HG03342 (cell line): ENCODE measurements at regions not wholly inside any gene's neighbourhood (a gene's known extent, or its start where the extent isn't known, plus 50 kb on each side); places are given as distances from the start of the nearest gene placed in this dataset.
A peak's percentile ranks its signal among the peaks of the same experiment; 100 is the strongest.
"Not testable (repeated sequence)": the region's sequence is repeated elsewhere in the genome, so short reads cannot be mapped to it uniquely, and the experiment has no call there.

ENCODE experiments used
- ATAC-seq: cut with Tn5 transposase; IDR thresholded peaks from one replicate; pipeline ENCODE4 v1.9.1; 2021; ENCODE audit warnings: mild to moderate bottlenecking, moderate library complexity; ENCODE audit not compliant: unreplicated experiment

DNA sequence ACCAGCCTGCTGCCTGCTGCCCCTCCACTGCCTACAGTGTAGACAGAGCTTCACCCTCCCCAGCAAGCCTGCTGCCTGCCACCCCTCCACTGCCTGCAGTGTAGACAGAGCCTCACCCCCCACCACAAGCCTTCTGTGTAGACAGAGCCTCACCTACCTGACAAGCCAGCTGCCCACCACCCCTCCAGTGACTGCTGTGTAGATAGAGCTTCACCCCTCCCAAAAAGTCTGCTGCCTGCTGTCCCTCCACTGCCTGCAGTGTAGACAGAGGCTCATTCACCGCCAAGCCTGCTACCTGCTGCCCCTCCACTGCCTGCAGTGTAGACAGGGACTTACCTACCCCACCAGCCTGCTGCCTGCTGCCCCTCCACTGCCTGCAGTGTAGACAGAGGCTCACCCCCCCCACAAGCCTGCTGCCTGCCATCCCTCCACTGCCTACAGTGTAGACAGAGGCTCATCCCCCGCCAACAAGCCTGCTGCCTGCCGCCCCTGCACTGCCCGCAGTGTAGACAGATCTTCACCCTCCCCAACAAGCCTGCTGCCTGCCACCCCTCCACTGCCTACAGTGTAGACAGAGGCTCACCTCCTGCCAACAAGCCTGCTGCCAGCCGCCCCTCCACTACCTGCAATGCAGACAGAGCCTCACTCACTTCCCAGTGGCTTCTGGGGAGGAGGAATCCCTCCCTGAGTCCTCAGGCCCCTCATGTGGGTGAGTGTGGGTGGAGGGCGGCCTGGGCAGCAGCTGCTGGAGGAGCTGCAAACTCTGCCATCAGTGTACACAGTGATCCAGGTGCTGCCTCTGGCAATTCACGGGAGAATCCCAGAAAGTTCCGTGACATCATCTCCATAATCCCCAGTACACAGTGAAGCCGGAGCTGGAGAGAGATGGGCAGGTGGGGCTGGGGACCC lies 140.9 kb downstream of the DLL1 start:
- no peak for ATAC-seq

DNA sequence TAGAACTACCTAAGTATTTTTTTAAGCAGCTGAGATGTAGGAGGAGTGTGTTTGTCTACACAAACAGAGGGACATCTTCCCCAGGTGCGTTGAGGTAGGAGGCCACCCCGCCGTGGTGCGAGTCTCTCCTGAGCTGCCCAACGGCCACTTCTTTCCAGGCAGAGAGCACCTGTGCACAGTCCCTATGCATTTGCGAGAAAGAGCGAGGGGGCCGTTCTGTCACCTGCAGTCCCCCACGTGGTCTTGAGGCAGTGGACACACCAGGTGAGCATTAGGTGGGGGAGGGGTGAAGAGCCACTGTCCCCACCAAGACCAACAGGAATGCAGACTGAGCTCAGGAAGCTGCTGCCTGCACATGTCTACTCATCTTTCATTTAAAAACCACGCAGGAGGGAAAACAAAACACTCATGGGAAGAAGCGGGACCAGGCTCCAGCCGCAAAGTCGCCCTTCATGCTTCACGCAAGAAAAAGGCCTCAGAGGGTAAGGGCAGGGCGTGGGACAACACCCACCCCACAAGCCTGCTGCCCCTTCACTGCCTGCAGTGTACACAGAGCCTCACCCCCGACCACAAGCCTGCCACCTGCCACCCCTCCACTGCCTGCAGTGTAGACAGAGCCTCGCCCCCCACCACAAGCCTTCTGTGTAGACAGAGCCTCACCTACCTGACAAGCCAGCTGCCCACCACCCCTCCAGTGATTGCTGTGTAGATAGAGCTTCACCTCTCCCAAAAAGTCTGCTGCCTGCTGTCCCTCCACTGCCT lies 142.0 kb downstream of the DLL1 start:
- no peak for ATAC-seq

DNA sequence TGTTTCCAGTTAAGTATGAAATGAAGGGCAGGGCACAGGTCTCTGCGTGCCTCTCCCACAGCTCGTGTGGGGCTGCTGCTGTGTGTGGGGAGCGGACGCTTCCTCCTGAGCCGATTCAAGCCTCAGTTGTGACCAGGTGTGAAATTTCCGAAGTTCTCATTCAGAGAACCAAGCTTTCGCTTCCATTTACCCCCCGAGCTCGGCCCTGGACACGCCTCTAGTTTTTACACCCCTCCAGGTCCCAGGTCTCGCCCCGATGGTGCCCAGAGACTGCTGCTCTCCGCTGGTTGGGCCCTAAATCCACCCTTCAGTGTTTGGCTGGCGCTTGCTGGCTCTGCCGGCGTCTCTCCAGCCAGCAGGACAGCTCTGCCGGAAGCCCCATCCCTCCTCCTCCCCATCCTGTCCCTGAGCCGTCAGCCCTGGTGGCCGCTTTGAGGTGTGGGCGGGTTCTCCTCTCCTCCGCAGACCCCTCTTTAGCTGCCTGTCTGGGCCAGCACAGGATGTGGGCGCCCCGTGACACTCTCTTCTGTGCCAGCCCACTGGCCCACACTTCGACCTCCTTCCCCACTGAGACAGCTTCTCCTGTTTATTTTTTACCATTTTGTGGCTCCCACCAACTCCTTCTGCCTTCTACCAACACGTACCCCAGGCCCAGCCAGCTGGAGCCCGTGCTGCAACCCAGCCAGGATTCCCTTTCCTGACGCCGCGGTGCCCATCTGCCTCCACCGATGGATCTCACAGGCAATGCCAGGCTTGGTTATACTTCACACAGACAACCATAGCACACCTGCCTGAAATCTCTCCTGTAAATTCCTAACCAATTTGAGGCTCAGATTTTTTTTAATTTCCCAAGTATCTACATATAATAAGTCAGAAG lies 142.8 kb downstream of the DLL1 start:
- ATAC-seq, result peak; percentile 43

DNA sequence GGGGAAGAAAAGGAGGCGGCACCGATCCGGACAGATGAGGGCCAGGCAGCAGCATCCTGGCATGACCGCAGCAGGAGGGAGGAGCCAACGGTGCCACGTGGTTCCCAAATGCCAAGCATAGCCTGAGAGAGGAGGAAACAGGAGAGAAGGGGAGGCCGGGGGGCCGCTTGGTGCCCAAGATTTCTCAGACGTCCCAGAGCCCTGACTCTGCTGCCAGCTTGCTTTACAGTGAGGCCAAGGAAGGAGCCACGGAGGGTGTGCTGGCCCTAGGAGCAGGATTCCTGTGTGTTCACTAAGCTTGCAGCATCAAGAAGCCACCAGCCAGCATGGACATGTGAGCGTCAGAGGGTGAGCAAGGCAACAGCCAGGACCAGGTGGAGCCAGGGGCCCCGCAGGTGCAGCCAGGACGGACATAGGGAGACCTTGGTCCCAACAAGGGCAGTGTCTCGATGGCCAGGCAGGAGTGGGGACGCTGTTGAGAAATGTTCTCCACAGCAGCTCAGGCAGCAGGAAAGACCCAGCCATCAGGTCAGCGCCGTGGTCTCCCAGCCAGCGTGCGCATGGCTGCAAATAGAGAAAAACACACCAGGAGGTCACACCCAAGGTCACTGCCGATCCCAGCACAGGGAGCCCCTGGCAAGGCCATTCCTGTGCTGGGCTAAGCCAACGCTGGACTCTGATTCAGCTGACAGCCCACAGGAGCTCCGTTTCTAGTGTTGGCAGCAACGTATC lies 143.7 kb downstream of the DLL1 start:
- peak; percentile 13 for ATAC-seq

DNA sequence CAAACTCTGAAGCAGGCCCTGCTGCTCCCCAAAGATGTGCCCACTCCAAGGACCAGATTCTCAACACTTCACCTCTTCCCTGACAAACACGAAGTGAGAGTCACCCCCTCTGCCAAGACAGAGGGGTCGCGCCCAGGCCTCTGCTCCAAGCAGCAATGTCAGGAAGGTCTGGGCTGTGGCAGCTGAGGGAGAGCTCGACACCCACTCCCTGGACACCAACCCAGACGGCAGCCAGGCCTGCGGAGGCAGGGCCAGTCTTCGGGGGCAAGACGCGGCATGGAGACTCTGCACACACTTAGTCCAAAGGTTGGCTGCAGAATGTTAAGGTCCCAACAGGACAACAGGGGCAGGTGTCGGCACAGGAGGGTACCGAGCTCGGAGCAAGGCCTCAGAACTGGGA lies 144.2 kb downstream of the DLL1 start:
- ATAC-seq, result no peak

DNA sequence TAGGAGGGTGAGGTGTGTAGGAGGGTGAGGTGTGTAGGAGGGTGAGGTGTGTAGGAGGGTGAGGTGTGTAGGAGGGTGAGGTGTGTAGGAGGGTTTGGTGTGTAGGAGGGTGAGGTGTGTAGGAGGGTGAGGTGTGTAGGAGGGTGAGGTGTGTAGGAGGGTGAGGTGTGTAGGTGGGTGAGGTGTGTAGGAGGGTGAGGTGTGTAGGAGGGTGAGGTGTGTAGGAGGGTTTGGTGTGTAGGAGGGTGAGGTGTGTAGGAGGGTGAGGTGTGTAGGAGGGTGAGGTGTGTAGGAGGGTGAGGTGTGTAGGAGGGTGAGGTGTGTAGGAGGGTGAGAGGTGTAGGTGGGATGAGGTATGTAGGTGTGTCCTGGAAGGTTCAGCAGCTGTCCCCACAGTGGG lies 144.7 kb downstream of the DLL1 start:
- not testable (repeated sequence) for ATAC-seq

DNA sequence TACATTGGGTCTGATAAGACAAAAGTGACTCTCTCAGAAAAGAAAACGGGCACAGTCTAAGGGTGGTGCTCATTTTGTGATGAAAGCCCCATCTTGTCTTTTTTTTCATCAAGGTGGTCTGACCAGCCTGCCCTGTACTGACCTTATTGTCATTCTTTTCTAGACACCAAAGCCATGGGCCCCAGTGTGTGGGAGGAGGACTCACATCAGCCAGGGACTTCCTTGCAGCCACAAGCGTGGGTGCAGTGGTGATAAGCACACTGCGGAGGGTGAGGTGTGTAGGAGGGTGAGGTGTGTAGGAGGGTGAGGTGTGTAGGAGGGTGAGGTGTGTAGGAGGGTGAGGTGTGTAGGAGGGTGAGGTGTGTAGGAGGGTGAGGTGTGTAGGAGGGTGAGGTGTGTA lies 145.2 kb downstream of the DLL1 start:
- ATAC-seq, result not testable (repeated sequence)

DNA sequence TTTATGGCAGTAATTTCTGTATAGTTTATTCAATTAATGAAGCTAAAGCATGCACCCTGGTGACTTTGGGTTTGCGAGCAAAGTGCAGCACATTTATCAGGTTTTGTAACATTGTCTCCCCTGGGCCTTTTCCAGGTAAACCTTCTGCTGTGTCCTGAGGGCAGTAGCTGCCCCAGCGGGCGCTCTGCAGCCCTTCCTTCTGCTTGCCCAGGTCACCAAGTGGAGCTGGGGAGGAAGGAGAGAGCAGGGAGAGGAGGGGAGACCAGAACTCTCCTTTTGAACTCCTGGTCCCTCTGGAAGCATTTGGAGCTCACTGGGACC lies 145.6 kb downstream of the DLL1 start:
- ATAC-seq, result no peak

DNA sequence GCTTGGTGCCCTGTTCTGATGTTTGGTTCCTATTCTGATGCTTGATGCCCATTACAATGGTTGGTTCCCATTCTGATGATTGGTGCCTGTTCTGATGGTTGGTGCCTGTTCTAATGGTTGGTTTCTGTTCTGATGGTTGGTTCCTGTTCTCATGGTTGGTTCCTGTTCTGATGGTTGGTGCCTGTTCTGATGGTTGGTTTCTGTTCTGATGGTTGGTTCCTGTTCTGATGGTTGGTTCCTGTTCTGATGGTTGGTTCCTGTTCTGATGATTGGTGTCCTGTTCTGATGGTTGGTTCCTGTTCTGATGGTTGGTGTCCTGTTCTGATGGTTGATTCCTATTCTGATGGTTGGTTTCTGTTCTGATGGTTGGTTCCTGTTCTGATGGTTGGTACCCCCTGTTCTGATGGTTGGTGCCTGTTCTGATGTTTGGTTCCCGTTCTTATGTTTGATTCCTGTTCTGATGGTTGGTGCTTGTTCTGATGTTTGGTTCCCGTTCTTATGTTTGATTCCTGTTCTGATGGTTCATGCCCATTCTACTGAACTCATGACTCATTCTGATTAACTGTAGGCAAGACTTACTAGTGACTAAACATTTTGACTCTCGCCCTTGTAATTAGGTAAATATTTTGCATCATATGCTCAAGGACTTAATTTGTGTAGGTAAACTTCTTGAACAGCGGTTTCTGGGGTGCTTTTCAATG lies 146.2 kb downstream of the DLL1 start:
- no peak for ATAC-seq

DNA sequence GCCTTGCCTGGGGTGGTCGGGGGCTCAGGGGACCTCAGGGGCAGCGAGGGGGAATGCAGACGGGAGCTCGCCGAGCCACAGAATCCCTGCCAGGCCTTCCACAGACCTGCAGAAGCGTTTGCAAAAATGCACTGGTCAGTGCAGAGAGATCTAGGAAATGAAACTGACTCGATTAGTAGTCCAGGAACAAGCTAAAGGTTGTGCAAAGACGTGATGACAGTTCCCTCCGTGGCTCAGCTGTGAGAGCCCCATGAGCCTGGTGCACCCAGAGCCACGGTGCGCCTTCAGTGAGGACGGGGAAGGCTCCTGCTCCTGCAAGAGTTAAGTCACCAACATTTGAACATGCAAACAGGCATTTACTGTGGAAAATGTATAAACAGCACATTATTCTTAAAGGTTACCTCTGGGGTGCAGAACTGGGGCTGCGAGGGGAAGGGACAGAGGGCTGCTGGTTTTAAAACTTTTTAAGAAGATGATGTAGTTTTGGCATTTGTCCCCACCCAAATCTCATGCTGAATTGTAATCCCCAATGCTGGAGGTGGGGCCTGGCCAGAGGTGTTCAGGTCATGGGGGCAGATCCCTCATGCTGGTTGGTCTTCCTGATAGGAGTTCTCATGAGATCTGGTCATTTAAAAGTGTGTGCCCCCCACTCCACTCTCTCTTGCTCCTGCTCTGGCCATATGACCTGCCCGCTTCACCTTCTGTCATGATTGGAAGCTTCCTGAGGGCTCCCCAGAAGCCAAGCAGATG lies 147.3 kb downstream of the DLL1 start:
- ATAC-seq, result no peak

DNA sequence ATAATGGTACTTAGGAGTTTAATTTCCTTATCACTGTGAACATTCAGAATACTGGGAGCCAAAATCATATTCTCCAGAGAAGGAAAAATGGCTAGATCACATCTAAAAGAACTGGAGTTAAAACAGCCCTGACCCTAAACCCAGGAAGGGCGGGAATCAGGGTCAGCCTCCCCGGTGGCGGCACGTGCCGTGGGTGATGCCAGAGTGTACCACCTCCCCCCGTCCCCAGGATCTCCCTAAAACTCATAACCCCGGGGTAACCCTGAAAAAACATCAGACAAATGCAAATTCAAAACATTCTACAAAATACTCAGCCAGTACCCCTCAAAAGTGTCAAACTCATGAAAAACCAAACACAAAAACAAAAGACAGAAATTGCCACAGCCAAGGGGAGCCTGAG lies 148.3 kb downstream of the DLL1 start:
- no peak for ATAC-seq

DNA sequence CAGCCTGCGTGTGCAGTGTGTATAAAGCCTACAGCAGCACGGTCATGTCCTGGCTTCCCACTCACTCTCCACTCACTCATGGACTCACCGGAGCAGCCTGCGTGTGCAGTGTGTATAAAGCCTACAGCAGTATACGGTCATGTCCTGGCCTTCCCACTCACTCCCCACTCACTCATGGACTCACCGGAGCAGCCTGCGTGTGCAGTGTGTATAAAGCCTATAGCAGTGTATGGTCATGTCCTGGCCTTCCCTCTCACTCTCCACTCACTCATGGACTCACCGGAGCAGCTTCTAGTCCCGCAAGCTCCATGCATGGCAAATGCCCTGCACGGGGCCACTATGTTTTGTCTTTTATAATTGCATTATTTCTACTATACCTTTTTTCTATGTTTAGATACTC lies 149.8 kb downstream of the DLL1 start:
- ATAC-seq, result not testable (repeated sequence)

DNA sequence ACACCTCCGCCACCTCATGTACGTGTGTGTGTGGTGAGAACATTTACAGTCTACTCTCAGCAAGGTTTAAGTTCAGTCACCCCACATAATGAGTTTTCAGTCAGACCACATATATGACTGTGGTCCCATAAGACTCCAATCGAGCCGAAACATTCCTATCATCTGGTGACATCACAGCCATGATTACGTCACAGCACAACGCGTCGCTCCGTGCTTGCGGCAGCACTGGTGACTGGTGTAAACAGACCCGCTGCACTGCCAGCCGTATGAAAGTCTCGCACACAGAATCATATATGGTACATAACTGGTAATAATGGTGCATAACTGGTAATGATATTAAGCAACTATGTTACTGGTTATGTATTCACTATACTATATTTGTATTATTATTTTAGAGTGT lies 150.7 kb downstream of the DLL1 start:
- no peak for ATAC-seq

DNA sequence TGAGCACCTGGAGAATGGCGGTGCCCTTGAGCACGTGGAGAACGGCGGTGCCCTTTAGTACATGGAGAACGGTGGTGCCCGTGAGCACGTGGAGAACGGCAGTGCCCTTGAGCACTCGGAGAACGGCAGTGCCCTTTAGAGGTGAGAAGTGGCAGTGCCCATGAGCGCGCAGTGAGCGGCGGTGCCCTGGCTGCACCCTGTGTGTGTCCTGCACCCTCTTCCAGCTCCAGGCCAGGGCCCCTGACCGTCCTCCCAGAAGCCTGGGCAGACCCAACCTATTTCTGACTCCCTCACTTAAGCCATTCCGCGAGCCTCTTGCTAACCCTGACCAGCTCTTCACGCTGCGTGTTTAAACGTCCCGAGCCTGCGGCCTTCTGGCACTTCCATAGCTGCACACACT lies 151.3 kb downstream of the DLL1 start:
- no peak for ATAC-seq

DNA sequence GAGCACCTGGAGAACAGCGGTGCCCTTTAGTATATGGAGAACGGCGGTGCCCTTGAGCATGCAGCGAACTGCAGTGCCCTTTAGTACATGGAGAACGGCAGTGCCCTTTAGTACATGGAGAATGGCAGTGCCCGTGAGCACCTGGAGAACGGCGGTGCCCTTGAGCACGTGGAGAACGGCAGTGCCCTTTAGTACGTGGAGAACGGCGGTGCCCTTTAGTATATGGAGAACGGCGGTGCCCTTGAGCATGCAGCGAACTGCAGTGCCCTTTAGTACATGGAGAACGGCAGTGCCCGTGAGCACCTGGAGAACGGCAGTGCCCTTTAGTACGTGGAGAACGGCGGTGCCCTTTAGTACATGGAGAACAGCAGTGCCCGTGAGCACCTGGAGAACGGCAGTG lies 151.8 kb downstream of the DLL1 start:
- ATAC-seq, result not testable (repeated sequence)

DNA sequence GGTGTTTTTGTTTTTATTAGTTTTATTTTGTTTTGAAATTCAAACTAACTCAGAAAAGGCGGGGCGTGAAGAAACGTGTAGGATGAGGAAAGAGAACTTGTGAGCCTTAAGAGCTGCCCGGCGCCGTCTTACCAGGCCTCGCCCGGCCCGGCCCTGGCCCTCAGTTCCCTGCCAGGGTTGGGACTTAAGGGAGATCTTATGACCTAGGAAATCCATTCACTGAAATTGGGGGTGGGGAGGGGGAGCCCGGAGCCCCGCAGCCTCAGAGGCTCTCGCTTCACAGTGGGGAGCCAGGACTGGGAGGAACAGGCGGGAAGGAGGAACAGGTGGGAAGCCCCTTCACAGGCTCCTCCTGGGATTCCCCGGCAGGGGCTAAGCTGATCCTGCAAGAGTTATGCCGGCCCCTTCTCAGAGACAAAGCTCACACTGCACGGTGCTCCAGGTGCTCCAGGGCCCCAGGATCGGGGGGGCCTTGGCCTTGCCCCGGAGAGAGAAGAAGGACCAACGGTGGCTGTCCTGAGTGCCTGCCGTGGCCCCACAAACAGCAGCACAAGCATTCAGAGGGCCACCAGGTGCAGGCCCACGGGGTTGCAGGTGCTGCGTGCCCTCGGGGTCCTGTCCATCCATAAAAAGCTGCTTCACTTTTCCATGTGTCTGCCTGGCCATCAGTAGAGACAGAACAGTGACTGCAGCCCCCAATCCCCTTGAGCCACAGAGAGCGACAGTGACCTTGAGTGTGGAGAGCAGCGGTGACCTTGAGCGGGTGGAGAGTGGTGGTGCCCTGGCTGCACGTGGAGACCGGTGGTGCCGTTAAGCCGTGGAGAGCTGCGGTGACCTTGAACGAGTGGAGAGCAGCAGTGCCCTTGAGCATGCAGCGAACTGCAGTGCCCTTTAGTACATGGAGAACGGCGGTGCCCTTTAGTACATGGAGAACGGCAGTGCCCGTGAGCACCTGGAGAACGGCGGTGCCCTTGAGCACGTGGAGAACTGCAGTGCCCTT lies 152.7 kb downstream of the DLL1 start:
- ATAC-seq, result no peak

DNA sequence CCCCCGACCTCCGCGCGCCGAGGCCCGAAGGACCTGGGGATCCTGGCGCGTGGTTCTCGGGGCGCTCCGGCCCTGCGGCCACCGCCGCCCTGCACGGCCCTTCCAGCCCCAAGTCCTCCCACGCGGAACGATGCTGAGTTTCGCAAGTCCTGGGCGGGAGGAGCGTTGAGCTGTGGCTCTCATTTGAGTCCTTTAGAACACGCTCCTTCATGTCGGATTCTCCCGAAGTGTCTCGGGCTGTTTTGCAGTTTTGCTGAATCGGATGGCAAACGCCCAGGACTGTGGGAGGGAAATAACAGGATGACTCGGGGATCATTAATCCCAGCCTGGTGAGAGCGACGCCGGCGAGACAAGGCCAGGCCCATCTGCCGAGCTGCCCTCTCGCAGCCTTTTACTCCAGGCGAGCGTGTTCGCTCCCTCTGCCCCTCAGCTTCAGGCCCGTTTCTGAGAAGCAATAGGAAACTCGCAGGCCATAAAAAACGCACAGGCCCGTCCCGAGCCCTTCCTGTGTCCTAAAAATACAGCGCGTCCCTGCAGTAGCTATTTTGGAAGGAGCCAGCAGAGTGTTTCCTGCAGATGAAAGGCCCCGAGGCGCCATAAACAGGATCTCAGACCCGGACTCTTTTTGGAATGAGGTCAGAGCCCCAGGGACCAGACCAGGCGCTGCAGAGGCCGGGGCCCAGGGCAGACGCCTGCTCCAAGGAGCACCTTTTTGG lies 153.5 kb downstream of the DLL1 start:
- no peak for ATAC-seq
